Neural progenitor cell (in vitro differentiated cells): ENCODE measurements at regions not wholly inside any gene's neighbourhood (a gene's known extent, or its start where the extent isn't known, plus 50 kb on each side); places are given as distances from the start of the nearest gene placed in this dataset.

Source experiments
- DNase-seq: peaks from one replicate; pipeline ENCODE4 v3.0.0-alpha.2; 2016; ENCODE audit warnings: low spot score
- H2AFZ ChIP-seq: fragments of 200-600 bp; sonication (generic); replicated peaks from 2 replicates; pipeline ENCODE4 v1.6.1; 2016; ENCODE audit warnings: antibody characterized with exemption
- H3F3A ChIP-seq: fragments of 200-600 bp; sonication (generic); 2 replicates; pipeline ENCODE4 v1.6.1; 2016; ENCODE audit warnings: antibody characterized with exemption, low read depth
- H3K27ac ChIP-seq: fragments of 200-600 bp; sonication (generic); 2 replicates; pipeline ENCODE4 v1.5.1; 2016; ENCODE audit warnings: mild to moderate bottlenecking
- H3K27me3 ChIP-seq: fragments of 200-600 bp; sonication (generic); 2 replicates; pipeline ENCODE4 v1.6.1; 2016; ENCODE audit warnings: mild to moderate bottlenecking, moderate library complexity
- H3K36me3 ChIP-seq: fragments of 200-600 bp; sonication (generic); 2 replicates; pipeline ENCODE4 v1.5.1; 2016
- H3K4me1 ChIP-seq: fragments of 200-600 bp; sonication (generic); 2 replicates; pipeline ENCODE4 v1.6.1; 2016; ENCODE audit warnings: mixed run types
- H3K4me2 ChIP-seq: fragments of 200-600 bp; sonication (generic); 2 replicates; pipeline ENCODE4 v1.6.1; 2016
- H3K4me3 ChIP-seq: fragments of 200-600 bp; sonication (generic); 2 replicates; pipeline ENCODE4 v1.5.1; 2016
- H3K79me2 ChIP-seq: fragments of 200-600 bp; sonication (generic); 2 replicates; pipeline ENCODE4 v1.6.1; 2016; ENCODE audit warnings: low read depth
- H3K9ac ChIP-seq: fragments of 200-600 bp; sonication (generic); 2 replicates; pipeline ENCODE4 v1.6.1; 2016
- H3K9me3 ChIP-seq: fragments of 200-600 bp; sonication (generic); 2 replicates; pipeline ENCODE4 v1.5.1; 2016; ENCODE audit warnings: low read depth
- H4K20me1 ChIP-seq: fragments of 200-600 bp; sonication (generic); 2 replicates; pipeline ENCODE4 v1.6.1; 2016; ENCODE audit warnings: low read depth
- H3K27ac Mint-ChIP-seq: 3 replicates; pipeline ENCODE4 v1.8.0; 2021; ENCODE audit warnings: mixed read lengths
- H3K27me3 Mint-ChIP-seq: 2 replicates; pipeline ENCODE4 v1.8.0; 2022; ENCODE audit warnings: low read depth, mild to moderate bottlenecking, inconsistent platforms, moderate library complexity, mixed read lengths; ENCODE audit not compliant: insufficient read depth
- H3K36me3 Mint-ChIP-seq: 3 replicates; pipeline ENCODE4 v1.8.0; 2021; ENCODE audit warnings: mixed read lengths
- H3K4me1 Mint-ChIP-seq: 3 replicates; pipeline ENCODE4 v1.8.0; 2021; ENCODE audit warnings: mixed read lengths
- H3K4me3 Mint-ChIP-seq: 3 replicates; pipeline ENCODE4 v1.8.0; 2021; ENCODE audit warnings: mild to moderate bottlenecking, moderate library complexity, mixed read lengths
- H3K9me3 Mint-ChIP-seq: 3 replicates; pipeline ENCODE4 v1.8.0; 2020; ENCODE audit warnings: mixed read lengths
- EZH2 ChIP-seq: fragments of 200-600 bp; sonication (generic); IDR thresholded peaks from 2 replicates; pipeline ENCODE4 v1.6.1; 2017; ENCODE audit warnings: antibody characterized with exemption, mild to moderate bottlenecking, moderate library complexity
- EZH2phosphoT487 ChIP-seq: fragments of 200-600 bp; sonication (generic); IDR thresholded peaks from 2 replicates; pipeline ENCODE4 v1.6.1; 2017; ENCODE audit warnings: antibody characterized with exemption
- TF ChIP-seq, protein P1 (sequence below): fragments of 200-600 bp; sonication (generic); IDR thresholded peaks from 2 replicates; pipeline ENCODE4 v1.5.1; 2017; ENCODE audit warnings: antibody characterized with exemption, mild to moderate bottlenecking

DNA sequence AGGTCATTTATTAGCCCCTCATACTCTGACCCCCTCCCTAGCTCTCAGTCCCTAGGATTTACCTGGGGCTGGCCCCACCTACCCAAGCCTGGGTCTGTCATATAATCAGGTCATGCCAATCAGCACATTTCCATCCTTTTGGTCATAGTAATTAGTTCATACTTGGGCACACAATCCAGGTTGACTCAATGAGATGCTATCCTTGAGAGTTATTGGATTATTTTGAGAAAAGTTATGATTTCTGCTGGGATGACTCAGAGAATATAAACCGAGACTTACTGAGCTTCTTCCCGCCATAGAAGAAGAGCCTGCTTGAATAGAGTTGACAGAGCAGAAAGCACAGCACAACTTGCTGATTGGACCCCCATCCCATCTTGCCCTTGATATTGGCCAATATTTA is 331.5 kb downstream of the CBLN1 start:
- peaks cover 12% of the 10 kb centered on the region for H3K4me1 Mint-ChIP-seq
- no peak overlapping the region for H3K27ac ChIP-seq
- no peaks in the 10 kb centered on the region for H3K27me3 ChIP-seq
- H3K27ac Mint-ChIP-seq = no peak overlapping the region
- H3K36me3 ChIP-seq = no peaks in the 10 kb centered on the region
- TF ChIP-seq EZH2phosphoT487 (no peak), EZH2 (no peak)
- TF ChIP-seq, protein P1, sequence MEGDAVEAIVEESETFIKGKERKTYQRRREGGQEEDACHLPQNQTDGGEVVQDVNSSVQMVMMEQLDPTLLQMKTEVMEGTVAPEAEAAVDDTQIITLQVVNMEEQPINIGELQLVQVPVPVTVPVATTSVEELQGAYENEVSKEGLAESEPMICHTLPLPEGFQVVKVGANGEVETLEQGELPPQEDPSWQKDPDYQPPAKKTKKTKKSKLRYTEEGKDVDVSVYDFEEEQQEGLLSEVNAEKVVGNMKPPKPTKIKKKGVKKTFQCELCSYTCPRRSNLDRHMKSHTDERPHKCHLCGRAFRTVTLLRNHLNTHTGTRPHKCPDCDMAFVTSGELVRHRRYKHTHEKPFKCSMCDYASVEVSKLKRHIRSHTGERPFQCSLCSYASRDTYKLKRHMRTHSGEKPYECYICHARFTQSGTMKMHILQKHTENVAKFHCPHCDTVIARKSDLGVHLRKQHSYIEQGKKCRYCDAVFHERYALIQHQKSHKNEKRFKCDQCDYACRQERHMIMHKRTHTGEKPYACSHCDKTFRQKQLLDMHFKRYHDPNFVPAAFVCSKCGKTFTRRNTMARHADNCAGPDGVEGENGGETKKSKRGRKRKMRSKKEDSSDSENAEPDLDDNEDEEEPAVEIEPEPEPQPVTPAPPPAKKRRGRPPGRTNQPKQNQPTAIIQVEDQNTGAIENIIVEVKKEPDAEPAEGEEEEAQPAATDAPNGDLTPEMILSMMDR = no peak
- H3K4me1 ChIP-seq = no peaks in the 10 kb centered on the region
- peaks cover 6% of the 10 kb centered on the region for H3K9me3 Mint-ChIP-seq
- no peak overlapping the region for H3K4me3 Mint-ChIP-seq
- no peak for DNase-seq
- H3K36me3 Mint-ChIP-seq = no peaks in the 10 kb centered on the region
- H3K27me3 Mint-ChIP-seq = peaks cover 2% of the 10 kb centered on the region
- no peaks in the 10 kb centered on the region for H3K79me2 ChIP-seq
- no peak overlapping the region for H3K9ac ChIP-seq
- no peak overlapping the region for H3K4me2 ChIP-seq
- H4K20me1 ChIP-seq = no peaks in the 10 kb centered on the region
- H2AFZ ChIP-seq = no peak overlapping the region
- no peaks in the 10 kb centered on the region for H3K9me3 ChIP-seq
- no peak overlapping the region for H3K4me3 ChIP-seq
- H3F3A ChIP-seq = no peaks in the 10 kb centered on the region

DNA sequence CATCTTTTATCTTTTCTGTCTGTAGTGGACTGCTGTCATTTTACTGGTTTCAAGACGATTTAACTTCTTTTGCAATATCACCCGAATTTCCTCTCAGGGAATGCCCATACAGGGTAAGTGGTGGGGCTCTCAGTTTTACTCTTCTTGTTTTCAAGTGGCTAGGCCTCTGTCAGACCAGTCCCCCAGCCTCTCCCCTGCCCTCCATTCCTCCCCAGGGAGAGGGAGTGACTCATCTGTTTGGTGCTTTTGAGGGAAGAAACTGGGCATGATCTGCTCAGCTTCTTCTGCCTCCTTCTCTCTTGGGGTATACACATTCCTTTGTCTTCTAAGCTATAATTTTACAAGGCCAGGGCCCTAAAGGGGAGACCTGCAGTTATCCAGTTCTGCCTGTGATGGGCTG is 332.0 kb downstream of the CBLN1 start:
- Mint-ChIP-seq H3K36me3 (no peaks in the 10 kb centered on the region), H3K27me3 (peaks cover 2% of the 10 kb centered on the region), H3K4me1 (peaks cover 12% of the 10 kb centered on the region), H3K9me3 (peaks cover 6% of the 10 kb centered on the region), H3K4me3 (no peak overlapping the region), H3K27ac (no peak overlapping the region)
- TF ChIP-seq EZH2phosphoT487 = no peak
- no peak for TF ChIP-seq EZH2
- TF ChIP-seq, protein P1 = no peak
- H3F3A ChIP-seq = no peaks in the 10 kb centered on the region
- no peak overlapping the region for H3K27ac ChIP-seq
- H3K9me3 ChIP-seq = no peaks in the 10 kb centered on the region
- no peaks in the 10 kb centered on the region for H4K20me1 ChIP-seq
- DNase-seq = no peak
- H3K36me3 ChIP-seq = no peaks in the 10 kb centered on the region
- H3K27me3 ChIP-seq = no peaks in the 10 kb centered on the region
- no peaks in the 10 kb centered on the region for H3K4me1 ChIP-seq
- no peak overlapping the region for H2AFZ ChIP-seq
- no peak overlapping the region for H3K4me2 ChIP-seq
- H3K4me3 ChIP-seq = no peak overlapping the region
- no peaks in the 10 kb centered on the region for H3K79me2 ChIP-seq
- H3K9ac ChIP-seq = no peak overlapping the region

DNA sequence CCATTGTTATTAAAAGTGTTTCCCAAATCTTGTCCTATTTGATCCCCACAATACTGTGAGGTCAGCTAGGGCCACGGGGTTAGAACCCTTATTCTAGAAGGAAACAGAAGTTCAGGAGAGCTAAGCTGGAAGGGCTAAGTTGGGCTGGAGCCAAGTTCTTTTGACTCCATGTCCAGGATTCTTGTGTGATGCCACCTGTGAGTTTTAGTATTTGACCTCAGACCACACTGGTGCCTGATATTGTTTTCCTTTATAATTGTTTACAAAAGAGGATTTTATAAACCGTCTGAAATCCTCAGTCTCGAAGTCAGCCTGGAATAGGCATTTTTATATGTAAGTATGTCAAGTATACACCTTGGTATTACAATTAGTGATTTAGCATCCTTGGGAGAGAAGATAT is 332.7 kb downstream of the CBLN1 start:
- TF ChIP-seq EZH2 = no peak
- no peak for TF ChIP-seq EZH2phosphoT487
- TF ChIP-seq, protein P1 = no peak
- Mint-ChIP-seq H3K27ac (no peak overlapping the region), H3K4me1 (peaks cover 12% of the 10 kb centered on the region), H3K9me3 (peaks cover 6% of the 10 kb centered on the region), H3K36me3 (no peaks in the 10 kb centered on the region), H3K4me3 (no peak overlapping the region), H3K27me3 (peaks cover 2% of the 10 kb centered on the region)
- Histone ChIP-seq H3F3A (no peaks in the 10 kb centered on the region), H4K20me1 (no peaks in the 10 kb centered on the region), H3K79me2 (no peaks in the 10 kb centered on the region), H3K27ac (no peak overlapping the region), H3K27me3 (no peaks in the 10 kb centered on the region), H3K36me3 (no peaks in the 10 kb centered on the region), H2AFZ (no peak overlapping the region), H3K9me3 (no peaks in the 10 kb centered on the region), H3K4me2 (no peak overlapping the region), H3K9ac (no peak overlapping the region), H3K4me1 (no peaks in the 10 kb centered on the region), H3K4me3 (no peak overlapping the region)
- DNase-seq = no peak

DNA sequence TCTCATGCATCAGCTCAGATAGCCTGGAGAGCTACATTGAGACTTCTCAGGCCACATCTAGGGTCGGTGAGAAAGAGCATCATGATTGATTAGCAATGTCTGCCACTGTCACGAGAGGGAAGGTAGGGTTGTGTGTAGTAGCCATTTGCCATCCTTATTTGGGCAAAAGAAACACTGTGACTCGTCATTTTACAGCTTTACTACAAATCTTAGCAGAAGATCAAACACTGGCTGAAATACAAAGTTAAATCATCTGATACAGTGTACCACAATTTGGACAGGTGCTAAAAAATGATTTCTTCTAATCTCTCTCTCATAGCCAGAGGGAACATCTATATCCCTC is 334.3 kb downstream of the CBLN1 start:
- Histone ChIP-seq H3K36me3 (no peaks in the 10 kb centered on the region), H4K20me1 (no peaks in the 10 kb centered on the region), H2AFZ (no peak overlapping the region), H3K9ac (no peak overlapping the region), H3K9me3 (no peaks in the 10 kb centered on the region), H3K4me1 (no peaks in the 10 kb centered on the region), H3K27ac (no peak overlapping the region), H3K4me3 (no peak overlapping the region), H3K79me2 (no peaks in the 10 kb centered on the region), H3K4me2 (no peak overlapping the region), H3F3A (no peaks in the 10 kb centered on the region), H3K27me3 (no peaks in the 10 kb centered on the region)
- no peak overlapping the region for H3K27ac Mint-ChIP-seq
- DNase-seq = no peak
- peaks cover 4% of the 10 kb centered on the region for H3K4me1 Mint-ChIP-seq
- H3K4me3 Mint-ChIP-seq = no peak overlapping the region
- TF ChIP-seq, protein P1 = no peak
- no peak for TF ChIP-seq EZH2
- TF ChIP-seq EZH2phosphoT487 = no peak
- peaks cover 4% of the 10 kb centered on the region for H3K27me3 Mint-ChIP-seq
- peaks cover 6% of the 10 kb centered on the region for H3K9me3 Mint-ChIP-seq
- H3K36me3 Mint-ChIP-seq = no peaks in the 10 kb centered on the region
